Esophagus squamous epithelium (tissue), 5 donors: ENCODE measurements at regions not wholly inside any gene's neighbourhood (a gene's known extent, or its start where the extent isn't known, plus 50 kb on each side); places are given as distances from the start of the nearest gene placed in this dataset.

Experiments
- DNase-seq: peaks from one replicate; lab custom pipeline; 2025; lab: John Stamatoyannopoulos, UW
- H3K27ac ChIP-seq, 4 donors: fragments of 200-600 bp; sonication (generic); one replicate each; pipeline ENCODE4 v1.5.1; 2016 to 2019; ENCODE audit warnings: mild to moderate bottlenecking in 1 of 4
- H3K27me3 ChIP-seq, 4 donors: fragments of 200-600 bp; sonication (generic); 1 replicate in 3 of 4; 2 replicates in 1 of 4; pipeline versions ENCODE4 v1.5.1 to v1.6.0; 2017 to 2021; ENCODE audit warnings: antibody characterized with exemption in 1 of 4
- H3K36me3 ChIP-seq, 3 donors: fragments of 200-600 bp; sonication (generic); one replicate each; pipeline ENCODE4 v1.5.1; 2016 to 2019
- H3K4me1 ChIP-seq, 3 donors: fragments of 200-600 bp; sonication (generic); one replicate each; pipeline ENCODE4 v1.5.1; 2017 to 2019
- H3K4me3 ChIP-seq, 4 donors: fragments of 200-600 bp; sonication (generic); 1 replicate in 3 of 4; 2 replicates in 1 of 4; pipeline ENCODE4 v1.5.1; 2016 to 2019; ENCODE audit warnings: mild to moderate bottlenecking in 2 of 4, moderate library complexity in 1 of 4
- H3K9me3 ChIP-seq, 3 donors: fragments of 200-600 bp; sonication (generic); one replicate each; pipeline ENCODE4 v1.5.1; 2016 to 2019
- CTCF ChIP-seq, 6 experiments: fragments of 450-650 bp in 4 of 6; fragments of 200-600 bp in 2 of 6; sonication (generic) in 2 of 6; IDR thresholded peaks; one replicate each; pipeline ENCODE4 v1.5.1; 2016 to 2019; ENCODE audit warnings: antibody characterized with exemption in 6 of 6, mild to moderate bottlenecking in 4 of 6, moderate library complexity in 4 of 6
- POLR2A ChIP-seq, 4 donors: fragments of 450-650 bp; IDR thresholded peaks; one replicate each; pipeline ENCODE4 v1.6.1; 2017; ENCODE audit warnings: antibody characterized with exemption in 4 of 4, mild to moderate bottlenecking in 4 of 4, moderate library complexity in 3 of 4
- WGBS, 2 donors: methylation state at CpG; one replicate each; pipeline ENCODE4 v1.1.5; 2018; 5-methylcytosine and 5-hydroxymethylcytosine counted together
- intact Hi-C: fragments of 100-400 bp; cut with DNase I; formaldehyde crosslinking; loops from one replicate; pipeline ENCODE4 v1.15.0; 2022
- donor health status: DM: yes; HTN: yes; CAD: no.

GRCh38 chr5:133839090-133839489 lies 129.3 kb downstream of the C5orf15 start:
- Histone ChIP-seq H3K4me3 (no peak overlapping the region), H3K36me3 (no peaks in the 10 kb centered on the region), H3K4me1 (peaks cover 0 to 15% (median 7%) of the 10 kb centered on the region in 3 donors), H3K27ac (no peak overlapping the region), H3K9me3 (no peaks in the 10 kb centered on the region), H3K27me3 (peaks cover 0 to 9% (median 0%) of the 10 kb centered on the region in 4 donors)
- no peak for DNase-seq
- 88% methylated on average over 3 of the region's 3 CpGs for WGBS, 2 donors
- intact Hi-C loops: no loop called here
- TF ChIP-seq CTCF (IDR thresholded peaks at IDR 0.05) (no peak), POLR2A (IDR thresholded peaks at IDR 0.05) (no peak)

- Histone ChIP-seq H3K4me1 (peaks cover 0 to 7% (median 0%) of the 10 kb centered on the region in 3 donors), H3K27ac (no peak overlapping the region), H3K9me3 (no peaks in the 10 kb centered on the region), H3K36me3 (no peaks in the 10 kb centered on the region), H3K27me3 (peaks cover 0 to 9% (median 0%) of the 10 kb centered on the region in 4 donors), H3K4me3 (no peak overlapping the region)
- TF ChIP-seq POLR2A (IDR thresholded peaks at IDR 0.05): no peak
- no peak for TF ChIP-seq CTCF (IDR thresholded peaks at IDR 0.05)
- DNase-seq: no peak
- intact Hi-C loops: no loop called here
- 65% methylated on average over 3 of the region's 3 CpGs; no CpG with 5 or more reads in 1 of the 2 donors for WGBS, 2 donors
Measured at GRCh38 chr5:133838286-133838685, 130.1 kb downstream of the C5orf15 start.

DNA sequence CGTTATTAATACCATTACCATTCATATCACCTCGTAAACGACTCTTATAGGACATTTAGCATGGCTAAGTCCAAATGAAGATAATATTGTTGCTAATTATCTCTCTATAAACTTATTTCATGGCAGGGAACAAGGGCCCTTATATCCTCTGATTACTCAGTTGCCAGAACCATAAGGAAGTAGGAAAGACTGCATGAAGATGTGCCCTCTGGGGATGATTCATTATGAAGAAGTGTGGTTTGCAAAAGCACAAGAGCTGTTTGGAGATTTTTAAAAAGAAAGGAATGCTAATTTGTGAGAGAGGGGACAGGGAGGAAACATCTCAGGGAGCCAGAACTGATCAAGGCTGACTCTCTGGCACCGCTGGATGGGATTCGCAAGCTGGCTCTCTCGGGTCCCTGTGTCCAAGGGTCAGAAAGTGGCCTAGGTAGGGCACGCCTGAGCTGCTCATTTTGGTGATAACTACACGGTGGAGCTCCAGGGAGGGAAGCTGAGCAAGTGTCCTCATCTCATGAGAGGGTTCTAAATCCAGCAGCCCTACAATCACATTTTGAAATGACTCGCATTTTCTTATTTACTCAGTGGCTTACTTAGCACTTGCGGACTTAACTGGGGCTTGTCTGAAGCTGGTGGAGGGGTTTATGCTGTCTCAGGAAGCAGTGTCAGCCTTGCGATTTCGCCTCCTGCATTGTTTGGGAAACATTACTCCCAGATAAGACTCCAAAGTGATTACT lies 136.8 kb downstream of the C5orf15 start:
- intact Hi-C loops: no loop called here
- Histone ChIP-seq H3K27ac (no peak overlapping the region), H3K36me3 (no peaks in the 10 kb centered on the region), H3K4me3 (no peak overlapping the region), H3K9me3 (no peaks in the 10 kb centered on the region), H3K4me1 (peaks cover 0 to 4% (median 0%) of the 10 kb centered on the region in 3 donors), H3K27me3 (peaks cover 0 to 47% (median 0%) of the 10 kb centered on the region in 4 donors)
- WGBS, 2 donors: 55 to 60% methylated on average over 12 of the region's 12 CpGs
- no peak for DNase-seq
- no peak for TF ChIP-seq CTCF (IDR thresholded peaks at IDR 0.05)
- TF ChIP-seq POLR2A (IDR thresholded peaks at IDR 0.05): no peak

GRCh38 chr5:133830911-133831310 lies 137.5 kb downstream of the C5orf15 start:
- no peak for TF ChIP-seq POLR2A (IDR thresholded peaks at IDR 0.05)
- TF ChIP-seq CTCF (IDR thresholded peaks at IDR 0.05): no peak
- intact Hi-C loops: no loop called here
- H3K27ac ChIP-seq: no peak overlapping the region

DNA sequence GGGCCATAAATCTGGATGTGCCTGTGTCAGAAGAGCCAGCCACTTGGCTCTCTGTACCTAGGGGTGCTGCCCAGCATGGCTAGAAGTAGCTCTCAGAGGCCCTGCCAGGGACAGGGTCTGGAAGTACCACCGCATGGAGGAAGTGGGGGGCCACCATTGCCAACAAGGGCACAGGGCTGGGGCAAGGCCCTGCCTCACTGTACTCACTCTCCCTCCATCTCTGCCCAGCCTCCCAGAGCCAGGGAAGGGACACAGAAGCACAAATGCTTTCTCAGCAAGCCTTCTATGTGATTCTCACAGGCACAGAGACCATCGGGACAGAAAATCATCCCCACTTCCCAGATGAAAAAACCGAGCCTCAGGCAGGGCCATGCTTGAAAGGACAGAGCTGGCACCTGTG lies 138.1 kb downstream of the C5orf15 start:
- H3K4me3 ChIP-seq: no peak overlapping the region
- intact Hi-C loops: no loop called here
- TF ChIP-seq CTCF (IDR thresholded peaks at IDR 0.05) (no peak), POLR2A (IDR thresholded peaks at IDR 0.05) (no peak)
- peaks cover 0 to 52% (median 0%) of the 10 kb centered on the region in 4 donors for H3K27me3 ChIP-seq
- no peak for DNase-seq
- H3K9me3 ChIP-seq: no peaks in the 10 kb centered on the region
- 68 to 86% methylated on average over 2 to 3 of the region's 3 CpGs for WGBS, 2 donors
- peaks cover 0 to 4% (median 0%) of the 10 kb centered on the region in 3 donors for H3K4me1 ChIP-seq
- no peaks in the 10 kb centered on the region for H3K36me3 ChIP-seq
- no peak overlapping the region for H3K27ac ChIP-seq

More at GRCh38 chr5:133830911-133831310, 137.5 kb downstream of the C5orf15 start:
- Histone ChIP-seq H3K36me3 (no peaks in the 10 kb centered on the region), H3K9me3 (no peaks in the 10 kb centered on the region), H3K4me3 (no peak overlapping the region), H3K27me3 (peaks cover 0 to 52% (median 0%) of the 10 kb centered on the region in 4 donors), H3K4me1 (peaks cover 0 to 4% (median 0%) of the 10 kb centered on the region in 3 donors)
- 61 to 100% methylated on average over 1 to 3 of the region's 3 CpGs for WGBS, 2 donors
- no peak for DNase-seq
